ENCODE measurements at regions not wholly inside any gene's neighbourhood (a gene's known extent, or its start where the extent isn't known, plus 50 kb on each side); places are given as distances from the start of the nearest gene placed in this dataset.

DNA sequence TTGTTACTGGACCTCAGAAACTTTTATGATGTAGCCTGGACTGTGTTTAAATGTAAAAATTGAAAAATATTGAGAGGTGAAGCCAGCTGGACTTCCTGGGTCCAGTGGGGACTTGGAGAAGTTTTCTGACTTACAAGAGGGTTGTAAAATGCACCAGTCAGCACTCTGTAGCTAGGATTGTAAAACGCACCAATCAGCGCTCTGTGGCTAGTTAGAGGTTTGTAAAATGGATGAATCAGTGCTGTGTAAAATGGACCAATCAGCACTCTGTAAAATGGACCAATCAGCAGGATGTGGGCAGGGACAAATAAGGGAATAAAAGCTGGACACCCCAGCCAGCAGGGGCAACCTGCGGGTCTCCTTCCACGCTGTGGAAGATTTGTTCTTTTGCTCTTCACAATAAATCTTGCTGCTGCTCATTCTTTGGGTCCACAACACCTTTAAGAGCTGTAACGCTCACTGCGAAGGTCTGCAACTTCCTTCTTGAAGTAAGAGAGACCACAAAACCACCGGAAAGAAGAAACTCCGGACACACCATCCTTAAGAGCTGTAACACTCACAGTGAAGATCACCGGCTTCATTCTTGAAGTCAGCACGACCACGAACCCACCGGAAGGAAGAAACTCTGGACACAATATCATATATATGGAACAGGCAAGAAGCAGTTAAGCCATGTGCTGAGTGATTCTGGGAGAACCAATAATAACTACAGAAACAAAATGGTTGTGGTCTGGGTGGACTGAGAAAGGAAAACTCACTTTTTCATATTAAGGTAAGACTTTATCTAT lies 201.3 kb downstream of the GABRG2 start:
- TF ChIP-seq EP300 (conservative IDR thresholded peaks at IDR 0.05; ENCODE audit: poor library complexity, severe bottlenecking) (no peak), EZH2 (IDR thresholded peaks at IDR 0.05; ENCODE audit: borderline replicate concordance, insufficient read depth, low read length, poor library complexity, severe bottlenecking) (no peak), RAD21 (conservative IDR thresholded peaks at IDR 0.05) (no peak), REST (IDR thresholded peaks at IDR 0.05; ENCODE audit: borderline replicate concordance) (no peak)
- TF ChIP-seq, protein P1, sequence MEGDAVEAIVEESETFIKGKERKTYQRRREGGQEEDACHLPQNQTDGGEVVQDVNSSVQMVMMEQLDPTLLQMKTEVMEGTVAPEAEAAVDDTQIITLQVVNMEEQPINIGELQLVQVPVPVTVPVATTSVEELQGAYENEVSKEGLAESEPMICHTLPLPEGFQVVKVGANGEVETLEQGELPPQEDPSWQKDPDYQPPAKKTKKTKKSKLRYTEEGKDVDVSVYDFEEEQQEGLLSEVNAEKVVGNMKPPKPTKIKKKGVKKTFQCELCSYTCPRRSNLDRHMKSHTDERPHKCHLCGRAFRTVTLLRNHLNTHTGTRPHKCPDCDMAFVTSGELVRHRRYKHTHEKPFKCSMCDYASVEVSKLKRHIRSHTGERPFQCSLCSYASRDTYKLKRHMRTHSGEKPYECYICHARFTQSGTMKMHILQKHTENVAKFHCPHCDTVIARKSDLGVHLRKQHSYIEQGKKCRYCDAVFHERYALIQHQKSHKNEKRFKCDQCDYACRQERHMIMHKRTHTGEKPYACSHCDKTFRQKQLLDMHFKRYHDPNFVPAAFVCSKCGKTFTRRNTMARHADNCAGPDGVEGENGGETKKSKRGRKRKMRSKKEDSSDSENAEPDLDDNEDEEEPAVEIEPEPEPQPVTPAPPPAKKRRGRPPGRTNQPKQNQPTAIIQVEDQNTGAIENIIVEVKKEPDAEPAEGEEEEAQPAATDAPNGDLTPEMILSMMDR (IDR thresholded peaks at IDR 0.05; ENCODE audit: poor library complexity, severe bottlenecking): no peak

Data from neural cell (in vitro differentiated cells).